T-helper 2 cell treated with Interferon-gamma antibody and Interleukin-4, amounts not matched to agents 5 μg/mL and 100 μg/mL, for 36 hours (primary cell): ENCODE measurements at regions not wholly inside any gene's neighbourhood (a gene's known extent, or its start where the extent isn't known, plus 50 kb on each side); places are given as distances from the start of the nearest gene placed in this dataset.

Source experiments
- DNase-seq: peaks from one replicate; pipeline ENCODE4 v3.0.0; 2021; ENCODE audit warnings: low spot score
- H3K27ac Mint-ChIP-seq: one replicate; pipeline ENCODE4 v1.8.0; 2021; ENCODE audit warnings: mild to moderate bottlenecking, mixed read lengths
- H3K27me3 Mint-ChIP-seq: one replicate; pipeline ENCODE4 v1.8.0; 2021; ENCODE audit warnings: low read depth, mixed read lengths
- H3K36me3 Mint-ChIP-seq: one replicate; pipeline ENCODE4 v1.8.0; 2021; ENCODE audit warnings: low read depth, mixed read lengths
- H3K4me1 Mint-ChIP-seq: one replicate; pipeline ENCODE4 v1.8.0; 2021; ENCODE audit warnings: low read depth, mixed read lengths
- H3K4me3 Mint-ChIP-seq: one replicate; pipeline ENCODE4 v1.8.0; 2022; ENCODE audit warnings: mild to moderate bottlenecking, moderate library complexity, mixed read lengths
- H3K9me3 Mint-ChIP-seq: one replicate; pipeline ENCODE4 v1.8.0; 2021; ENCODE audit warnings: mixed read lengths

GRCh38 chr9:26266146-26266793, 588.0 kb upstream of the TUSC1 start:
- H3K27ac Mint-ChIP-seq = no peak overlapping the region
- H3K27me3 Mint-ChIP-seq = no peaks in the 10 kb centered on the region
- no peak for DNase-seq
- no peaks in the 10 kb centered on the region for H3K36me3 Mint-ChIP-seq
- peaks cover 19% of the 10 kb centered on the region for H3K9me3 Mint-ChIP-seq
- H3K4me1 Mint-ChIP-seq = no peaks in the 10 kb centered on the region
- no peak overlapping the region for H3K4me3 Mint-ChIP-seq

GRCh38 chr9:26264709-26265601, 586.7 kb upstream of the TUSC1 start:
- H3K9me3 Mint-ChIP-seq = peaks cover 17% of the 10 kb centered on the region
- no peak overlapping the region for H3K4me3 Mint-ChIP-seq
- no peaks in the 10 kb centered on the region for H3K4me1 Mint-ChIP-seq
- no peak for DNase-seq
- no peaks in the 10 kb centered on the region for H3K27me3 Mint-ChIP-seq
- H3K27ac Mint-ChIP-seq = no peak overlapping the region
- H3K36me3 Mint-ChIP-seq = no peaks in the 10 kb centered on the region

- Mint-ChIP-seq H3K36me3 (no peaks in the 10 kb centered on the region), H3K4me3 (no peak overlapping the region)
These were observed 585.2 kb upstream of the TUSC1 start for GRCh38 chr9:26263478-26263877.

GRCh38 chr9:26262421-26263107, 584.3 kb upstream of the TUSC1 start:
- no peak for DNase-seq
- H3K27ac Mint-ChIP-seq = no peak overlapping the region
- H3K36me3 Mint-ChIP-seq = no peaks in the 10 kb centered on the region
- no peaks in the 10 kb centered on the region for H3K4me1 Mint-ChIP-seq
- no peak overlapping the region for H3K4me3 Mint-ChIP-seq
- H3K9me3 Mint-ChIP-seq = peaks cover 17% of the 10 kb centered on the region
- no peaks in the 10 kb centered on the region for H3K27me3 Mint-ChIP-seq

More at GRCh38 chr9:26263478-26263877, 585.2 kb upstream of the TUSC1 start:
- Mint-ChIP-seq H3K27me3 (no peaks in the 10 kb centered on the region), H3K27ac (no peak overlapping the region), H3K9me3 (peaks cover 17% of the 10 kb centered on the region), H3K4me1 (no peaks in the 10 kb centered on the region)
- DNase-seq = no peak

GRCh38 chr9:26261503-26262330, 583.5 kb upstream of the TUSC1 start:
- H3K27me3 Mint-ChIP-seq = no peaks in the 10 kb centered on the region
- no peak overlapping the region for H3K27ac Mint-ChIP-seq
- peaks cover 17% of the 10 kb centered on the region for H3K9me3 Mint-ChIP-seq
- no peak for DNase-seq
- H3K4me3 Mint-ChIP-seq = no peak overlapping the region
- H3K4me1 Mint-ChIP-seq = no peaks in the 10 kb centered on the region
- H3K36me3 Mint-ChIP-seq = no peaks in the 10 kb centered on the region

GRCh38 chr9:26260238-26260637, 582.0 kb upstream of the TUSC1 start:
- H3K4me3 Mint-ChIP-seq = no peak overlapping the region
- H3K9me3 Mint-ChIP-seq = peaks cover 17% of the 10 kb centered on the region
- no peak for DNase-seq
- no peaks in the 10 kb centered on the region for H3K4me1 Mint-ChIP-seq
- H3K27ac Mint-ChIP-seq = no peak overlapping the region
- H3K27me3 Mint-ChIP-seq = no peaks in the 10 kb centered on the region
- H3K36me3 Mint-ChIP-seq = no peaks in the 10 kb centered on the region

- H3K27me3 Mint-ChIP-seq = no peaks in the 10 kb centered on the region
- H3K4me3 Mint-ChIP-seq = no peak overlapping the region
- no peaks in the 10 kb centered on the region for H3K36me3 Mint-ChIP-seq
- no peak overlapping the region for H3K27ac Mint-ChIP-seq
- DNase-seq = no peak
- H3K9me3 Mint-ChIP-seq = peaks cover 36% of the 10 kb centered on the region
- no peaks in the 10 kb centered on the region for H3K4me1 Mint-ChIP-seq
These were observed 569.6 kb upstream of the TUSC1 start for GRCh38 chr9:26247861-26248260.

- no peak for DNase-seq
- Mint-ChIP-seq H3K36me3 (no peaks in the 10 kb centered on the region), H3K9me3 (peaks cover 40% of the 10 kb centered on the region), H3K4me3 (no peak overlapping the region), H3K4me1 (no peaks in the 10 kb centered on the region), H3K27ac (no peak overlapping the region), H3K27me3 (no peaks in the 10 kb centered on the region)
These were observed 566.6 kb upstream of the TUSC1 start for GRCh38 chr9:26244661-26245451.

- Mint-ChIP-seq H3K27me3 (no peaks in the 10 kb centered on the region), H3K9me3 (peaks cover 34% of the 10 kb centered on the region), H3K4me1 (no peaks in the 10 kb centered on the region), H3K4me3 (no peak overlapping the region), H3K36me3 (no peaks in the 10 kb centered on the region), H3K27ac (no peak overlapping the region)
- DNase-seq = no peak
These were observed 565.5 kb upstream of the TUSC1 start for GRCh38 chr9:26243726-26244125.

GRCh38 chr9:26243029-26243697, 564.9 kb upstream of the TUSC1 start:
- Mint-ChIP-seq H3K27me3 (no peaks in the 10 kb centered on the region), H3K27ac (no peak overlapping the region), H3K9me3 (peaks cover 29% of the 10 kb centered on the region), H3K4me1 (no peaks in the 10 kb centered on the region), H3K4me3 (no peak overlapping the region), H3K36me3 (no peaks in the 10 kb centered on the region)
- no peak for DNase-seq

- Mint-ChIP-seq H3K4me1 (no peaks in the 10 kb centered on the region), H3K4me3 (no peak overlapping the region), H3K27ac (no peak overlapping the region), H3K36me3 (no peaks in the 10 kb centered on the region), H3K9me3 (peaks cover 19% of the 10 kb centered on the region), H3K27me3 (no peaks in the 10 kb centered on the region)
- DNase-seq = no peak
These were observed 561.8 kb upstream of the TUSC1 start for GRCh38 chr9:26240020-26240419.

- Mint-ChIP-seq H3K27ac (no peak overlapping the region), H3K4me1 (no peaks in the 10 kb centered on the region), H3K27me3 (no peaks in the 10 kb centered on the region), H3K36me3 (no peaks in the 10 kb centered on the region), H3K4me3 (no peak overlapping the region), H3K9me3 (peaks cover 15% of the 10 kb centered on the region)
- DNase-seq = no peak
These were observed 559.0 kb upstream of the TUSC1 start for GRCh38 chr9:26237256-26237655.
